ENCODE measurements at regions not wholly inside any gene's neighbourhood (a gene's known extent, or its start where the extent isn't known, plus 50 kb on each side); places are given as distances from the start of the nearest gene placed in this dataset.

DNA sequence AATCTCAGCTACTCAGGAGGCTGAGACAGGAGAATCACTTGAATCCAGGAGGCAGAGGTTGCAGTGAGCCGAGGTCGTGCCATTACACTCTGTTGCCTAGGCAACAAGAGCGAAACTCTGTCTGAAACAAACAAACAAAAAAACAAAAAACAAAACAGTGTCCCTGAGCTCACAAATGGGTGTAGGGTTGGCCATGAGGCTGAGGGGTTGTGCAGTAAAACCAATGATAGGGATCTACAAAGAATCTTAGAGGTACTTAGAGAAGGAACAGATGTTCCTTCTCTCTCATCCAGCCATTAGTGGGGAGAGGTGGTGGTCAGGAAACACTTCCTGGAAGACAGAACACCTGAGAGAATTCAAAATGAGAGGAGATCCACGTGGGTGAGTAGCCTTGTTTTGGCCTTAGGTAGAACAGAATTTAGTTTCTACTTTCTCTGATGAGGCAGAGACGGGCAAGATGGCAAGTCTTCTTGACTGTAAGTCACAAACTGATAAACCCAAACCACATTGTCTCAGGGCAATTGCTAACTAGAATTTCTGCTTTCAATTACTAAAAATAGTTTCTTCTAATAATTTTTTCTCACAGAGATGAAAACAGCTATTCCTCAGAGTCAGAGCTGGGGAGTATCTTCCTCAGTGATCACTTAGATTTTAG, 61.5 kb upstream of the PPM1B start:
- H3K27ac ChIP-seq (ENCODE audit: low read length): no peak overlapping the region
- H3K4me3 ChIP-seq (ENCODE audit: low read depth in 1 of 2, low read length in 2 of 2): no peak overlapping the region
- no peaks in the 10 kb centered on the region for H3K36me3 ChIP-seq (ENCODE audit: insufficient read depth, low read length)
- no peak overlapping the region for H3K4me2 ChIP-seq (ENCODE audit: insufficient read depth, low read length)
- H4K20me1 ChIP-seq (ENCODE audit: insufficient read depth, low read length): no peaks in the 10 kb centered on the region
- no peaks in the 10 kb centered on the region for H3K4me1 ChIP-seq (ENCODE audit: insufficient read depth, low read length)
- no peak for TF ChIP-seq EZH2 (IDR thresholded peaks at IDR 0.05; ENCODE audit: borderline replicate concordance, low read depth, low read length, severe bottlenecking)
- TF ChIP-seq, protein P1, sequence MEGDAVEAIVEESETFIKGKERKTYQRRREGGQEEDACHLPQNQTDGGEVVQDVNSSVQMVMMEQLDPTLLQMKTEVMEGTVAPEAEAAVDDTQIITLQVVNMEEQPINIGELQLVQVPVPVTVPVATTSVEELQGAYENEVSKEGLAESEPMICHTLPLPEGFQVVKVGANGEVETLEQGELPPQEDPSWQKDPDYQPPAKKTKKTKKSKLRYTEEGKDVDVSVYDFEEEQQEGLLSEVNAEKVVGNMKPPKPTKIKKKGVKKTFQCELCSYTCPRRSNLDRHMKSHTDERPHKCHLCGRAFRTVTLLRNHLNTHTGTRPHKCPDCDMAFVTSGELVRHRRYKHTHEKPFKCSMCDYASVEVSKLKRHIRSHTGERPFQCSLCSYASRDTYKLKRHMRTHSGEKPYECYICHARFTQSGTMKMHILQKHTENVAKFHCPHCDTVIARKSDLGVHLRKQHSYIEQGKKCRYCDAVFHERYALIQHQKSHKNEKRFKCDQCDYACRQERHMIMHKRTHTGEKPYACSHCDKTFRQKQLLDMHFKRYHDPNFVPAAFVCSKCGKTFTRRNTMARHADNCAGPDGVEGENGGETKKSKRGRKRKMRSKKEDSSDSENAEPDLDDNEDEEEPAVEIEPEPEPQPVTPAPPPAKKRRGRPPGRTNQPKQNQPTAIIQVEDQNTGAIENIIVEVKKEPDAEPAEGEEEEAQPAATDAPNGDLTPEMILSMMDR (IDR thresholded peaks at IDR 0.05; ENCODE audit: borderline replicate concordance, extremely low read depth, low read length, poor library complexity, severe bottlenecking): no peak
- H3K9me3 ChIP-seq (ENCODE audit: insufficient read depth, low read length, severe bottlenecking): no peaks in the 10 kb centered on the region
- ATAC-seq (ENCODE audit: insufficient read depth, low read depth) (0 out of 3 replicates have a peak, but pooled peaks have one; percentile 37), DNase-seq (no peak)
- no peak overlapping the region for H3K9ac ChIP-seq (ENCODE audit: low read depth, low read length)
- H3K27me3 ChIP-seq (ENCODE audit: insufficient read depth, low read length, poor library complexity): no peaks in the 10 kb centered on the region
- H3K79me2 ChIP-seq (ENCODE audit: insufficient read depth, low read length): no peaks in the 10 kb centered on the region
- H2AFZ ChIP-seq (ENCODE audit: low read depth, low read length): no peak overlapping the region

DNA sequence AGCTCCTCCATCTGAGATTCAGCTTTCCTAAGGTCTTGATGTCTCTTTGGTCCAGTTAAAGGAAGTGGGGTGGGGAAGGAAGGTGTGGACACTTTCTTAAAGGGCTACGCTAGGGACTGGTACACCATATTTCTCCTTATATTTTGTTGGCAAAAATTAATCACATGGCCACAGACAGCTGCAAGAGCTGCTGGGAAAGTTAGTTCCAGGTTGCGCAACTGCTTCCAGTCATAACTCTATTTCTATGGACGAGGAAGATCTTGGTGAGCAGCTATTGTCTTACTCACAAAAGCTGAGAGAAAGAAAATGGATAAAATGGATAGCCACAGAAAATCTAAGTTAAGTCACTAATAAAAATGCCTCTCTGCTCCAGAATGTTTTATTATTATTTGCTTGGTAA, 60.7 kb upstream of the PPM1B start:
- Histone ChIP-seq H4K20me1 (ENCODE audit: insufficient read depth, low read length) (no peaks in the 10 kb centered on the region), H3K4me3 (ENCODE audit: low read depth in 1 of 2, low read length in 2 of 2) (no peak overlapping the region), H3K36me3 (ENCODE audit: insufficient read depth, low read length) (no peaks in the 10 kb centered on the region), H3K4me1 (ENCODE audit: insufficient read depth, low read length) (no peaks in the 10 kb centered on the region), H3K79me2 (ENCODE audit: insufficient read depth, low read length) (no peaks in the 10 kb centered on the region), H3K4me2 (ENCODE audit: insufficient read depth, low read length) (no peak overlapping the region), H3K9ac (ENCODE audit: low read depth, low read length) (no peak overlapping the region), H3K27ac (ENCODE audit: low read length) (no peak overlapping the region), H2AFZ (ENCODE audit: low read depth, low read length) (no peak overlapping the region), H3K27me3 (ENCODE audit: insufficient read depth, low read length, poor library complexity) (no peaks in the 10 kb centered on the region), H3K9me3 (ENCODE audit: insufficient read depth, low read length, severe bottlenecking) (no peaks in the 10 kb centered on the region)
- no peak for DNase-seq
- TF ChIP-seq, protein P1 (IDR thresholded peaks at IDR 0.05; ENCODE audit: borderline replicate concordance, extremely low read depth, low read length, poor library complexity, severe bottlenecking): no peak
- TF ChIP-seq EZH2 (IDR thresholded peaks at IDR 0.05; ENCODE audit: borderline replicate concordance, low read depth, low read length, severe bottlenecking): no peak
- no peak for ATAC-seq (ENCODE audit: insufficient read depth, low read depth)

DNA sequence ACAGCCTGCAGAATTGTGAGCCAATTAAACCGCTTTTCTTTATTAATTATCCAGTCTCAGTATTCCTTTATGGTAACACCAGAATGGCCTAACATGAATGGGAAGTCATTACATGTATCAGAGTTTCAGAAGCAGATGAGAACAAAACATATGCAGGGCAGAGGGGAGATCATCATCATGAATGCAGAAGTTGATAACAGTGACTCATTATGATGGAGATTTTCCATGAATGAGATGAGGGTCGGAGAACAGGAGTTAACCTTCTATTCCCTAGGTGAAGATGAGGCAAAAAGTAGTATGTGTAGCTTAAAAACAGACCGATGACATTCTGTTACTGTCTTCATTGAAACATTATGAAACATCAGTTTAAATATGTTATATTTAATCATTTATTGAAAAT, 59.5 kb upstream of the PPM1B start:
- Histone ChIP-seq H3K27me3 (ENCODE audit: insufficient read depth, low read length, poor library complexity) (no peaks in the 10 kb centered on the region), H3K36me3 (ENCODE audit: insufficient read depth, low read length) (no peaks in the 10 kb centered on the region), H3K9ac (ENCODE audit: low read depth, low read length) (no peak overlapping the region), H3K4me3 (ENCODE audit: low read depth in 1 of 2, low read length in 2 of 2) (no peak overlapping the region), H3K4me2 (ENCODE audit: insufficient read depth, low read length) (no peak overlapping the region), H2AFZ (ENCODE audit: low read depth, low read length) (no peak overlapping the region), H4K20me1 (ENCODE audit: insufficient read depth, low read length) (no peaks in the 10 kb centered on the region), H3K27ac (ENCODE audit: low read length) (no peak overlapping the region), H3K79me2 (ENCODE audit: insufficient read depth, low read length) (no peaks in the 10 kb centered on the region), H3K9me3 (ENCODE audit: insufficient read depth, low read length, severe bottlenecking) (no peaks in the 10 kb centered on the region), H3K4me1 (ENCODE audit: insufficient read depth, low read length) (no peaks in the 10 kb centered on the region)
- TF ChIP-seq, protein P1 (IDR thresholded peaks at IDR 0.05; ENCODE audit: borderline replicate concordance, extremely low read depth, low read length, poor library complexity, severe bottlenecking): no peak
- no peak for TF ChIP-seq EZH2 (IDR thresholded peaks at IDR 0.05; ENCODE audit: borderline replicate concordance, low read depth, low read length, severe bottlenecking)
- no peak for DNase-seq
- ATAC-seq (ENCODE audit: insufficient read depth, low read depth): no peak

Data from DND-41 (cell line).